H1 (cell line): ENCODE measurements at regions not wholly inside any gene's neighbourhood (a gene's known extent, or its start where the extent isn't known, plus 50 kb on each side); places are given as distances from the start of the nearest gene placed in this dataset.

ENCODE experiments used
- CTCF ChIA-PET: fragments of 300-600 bp; sonication (Branson Sonifier 250); formaldehyde crosslinking; loops from one replicate; lab custom pipeline; 2021; ENCODE audit not compliant: partially characterized antibody; lab: Charles Lee
- POLR2A ChIA-PET: fragments of 300-600 bp; sonication (Branson Sonifier 250); formaldehyde crosslinking; loops from one replicate; lab custom pipeline; 2021; ENCODE audit warnings: inconsistent platforms; ENCODE audit not compliant: partially characterized antibody; lab: Charles Lee
- DNase-seq, 2 experiments: peaks; one replicate each; pipeline versions ENCODE4 v3.0.0 to v3.0.0-alpha.2; 2010 to 2022; ENCODE audit warnings: low spot score in 2 of 2, low read depth in 1 of 2, mixed read lengths in 1 of 2
- FAIRE-seq: peaks from 2 replicates; lab custom pipeline; 2011; peaks lifted over from hg19 to GRCh38; lab: Jason Lieb, UNC
- H2AFZ ChIP-seq: 2 replicates; pipeline ENCODE4 v1.8.1; 2012; ENCODE audit warnings: low read length, inconsistent platforms
- H2AK5ac ChIP-seq: 2 replicates; pipeline ENCODE4 v1.6.1; 2013; ENCODE audit warnings: low read depth, low read length
- H2BK120ac ChIP-seq: replicated peaks from 2 replicates; pipeline ENCODE3; 2013; ENCODE audit warnings: low read depth, low read length, inconsistent platforms
- H2BK12ac ChIP-seq: 2 replicates; pipeline ENCODE4 v1.6.1; 2013; ENCODE audit warnings: low read depth, low read length
- H2BK15ac ChIP-seq: 2 replicates; pipeline ENCODE4 v1.6.1; 2013; ENCODE audit warnings: low read length
- H2BK20ac ChIP-seq: 2 replicates; pipeline ENCODE4 v1.6.1; 2013; ENCODE audit warnings: low read length
- H2BK5ac ChIP-seq: 2 replicates; pipeline ENCODE4 v1.6.1; 2013; ENCODE audit warnings: low read depth, low read length
- H3K14ac ChIP-seq: 2 replicates; pipeline ENCODE4 v1.6.1; 2013; ENCODE audit warnings: inconsistent platforms; ENCODE audit not compliant: insufficient read length
- H3K18ac ChIP-seq: 2 replicates; pipeline ENCODE4 v1.6.1; 2013; ENCODE audit warnings: low read length; ENCODE audit errors: extremely low read depth
- H3K23ac ChIP-seq: 2 replicates; pipeline ENCODE4 v1.6.1; 2013; ENCODE audit warnings: inconsistent platforms; ENCODE audit not compliant: insufficient read length
- H3K23me2 ChIP-seq: 2 replicates; pipeline ENCODE4 v1.6.1; 2013; ENCODE audit warnings: low read depth, low read length
- H3K27ac ChIP-seq: 2 replicates; pipeline ENCODE4 v1.6.1; 2011; ENCODE audit warnings: low read depth, low read length, inconsistent platforms
- H3K27me3 ChIP-seq, 4 experiments: replicated peaks in 1 of 4; 1 replicate in 1 of 4; 2 replicates in 3 of 4; pipeline versions ENCODE4 v1.6.1 to v1.8.1; 2011 to 2013; ENCODE audit warnings: low read length in 3 of 4, mild to moderate bottlenecking in 3 of 4, inconsistent platforms in 2 of 4, mixed read lengths in 2 of 4, moderate library complexity in 1 of 4; ENCODE audit not compliant: control insufficient read depth in 3 of 4, insufficient read depth in 3 of 4; ENCODE audit errors: extremely low read depth in 1 of 4
- H3K36me3 ChIP-seq, 4 experiments: 2 replicates each; pipeline versions ENCODE4 v1.6.1 to v1.8.1; 2011 to 2013; ENCODE audit warnings: mild to moderate bottlenecking in 4 of 4, low read length in 3 of 4, moderate library complexity in 2 of 4, control low read depth in 1 of 4, inconsistent platforms in 1 of 4; ENCODE audit not compliant: insufficient read depth in 4 of 4, control insufficient read depth in 2 of 4
- H3K4ac ChIP-seq: replicated peaks from 2 replicates; pipeline ENCODE3; 2013; ENCODE audit warnings: low read length, low read depth, mixed read lengths, inconsistent platforms; ENCODE audit not compliant: insufficient read length
- H3K4me1 ChIP-seq, 4 experiments: replicated peaks in 1 of 4; 1 replicate in 1 of 4; 2 replicates in 3 of 4; pipeline versions ENCODE4 v1.6.1 to v1.8.1; 2011 to 2013; ENCODE audit warnings: low read length in 3 of 4, inconsistent platforms in 2 of 4, mixed read lengths in 1 of 4; ENCODE audit not compliant: insufficient read depth in 4 of 4, control insufficient read depth in 3 of 4
- H3K4me2 ChIP-seq, 2 experiments: 2 replicates each; pipeline versions ENCODE4 v1.6.1 to v1.8.1; 2011 to 2013; ENCODE audit warnings: low read depth in 2 of 2, low read length in 2 of 2, control low read depth in 1 of 2, inconsistent platforms in 1 of 2, mild to moderate bottlenecking in 1 of 2; ENCODE audit not compliant: insufficient read depth in 1 of 2
- H3K4me3 ChIP-seq, 4 experiments: fragments of 200-600, 300-600 bp in 1 of 4; sonication (generic), shearing (Covaris generic), sonication (Bioruptor Twin) in 1 of 4; 2 replicates each; pipeline versions ENCODE4 v1.5.1 to v1.8.1; 2011 to 2016; ENCODE audit warnings: low read length in 4 of 4, low read depth in 3 of 4, control low read depth in 2 of 4, inconsistent platforms in 2 of 4, mild to moderate bottlenecking in 2 of 4, mixed read lengths in 1 of 4, moderate library complexity in 1 of 4; ENCODE audit not compliant: insufficient read depth in 2 of 4; ENCODE audit errors: extremely low read depth in 1 of 4
- H3K56ac ChIP-seq: replicated peaks from 2 replicates; pipeline ENCODE3; 2013; ENCODE audit warnings: low read depth, mild to moderate bottlenecking, mixed read lengths, low read length, inconsistent platforms; ENCODE audit not compliant: insufficient read length
- H3K79me1 ChIP-seq: 2 replicates; pipeline ENCODE4 v1.6.1; 2013; ENCODE audit warnings: low read depth, low read length, control low read depth
- H3K79me2 ChIP-seq, 2 experiments: 2 replicates each; pipeline versions ENCODE4 v1.6.1 to v1.8.1; 2012 to 2013; ENCODE audit warnings: low read length in 2 of 2, mild to moderate bottlenecking in 2 of 2, inconsistent platforms in 1 of 2; ENCODE audit not compliant: insufficient read depth in 2 of 2, control insufficient read depth in 1 of 2
- H3K9ac ChIP-seq, 4 experiments: replicated peaks in 1 of 4; 1 replicate in 1 of 4; 2 replicates in 3 of 4; pipeline versions ENCODE4 v1.6.1 to v1.8.1; 2011 to 2013; ENCODE audit warnings: low read depth in 3 of 4, low read length in 3 of 4, control low read depth in 2 of 4, mild to moderate bottlenecking in 2 of 4, moderate library complexity in 2 of 4, inconsistent platforms in 1 of 4; ENCODE audit errors: extremely low read depth in 1 of 4
- H3K9me3 ChIP-seq, 2 experiments: 2 replicates each; pipeline versions ENCODE4 v1.6.1 to v1.8.1; 2012 to 2013; ENCODE audit warnings: mild to moderate bottlenecking in 2 of 2, moderate library complexity in 2 of 2, control low read depth in 1 of 2, inconsistent platforms in 1 of 2, low read depth in 1 of 2, low read length in 1 of 2, mixed read lengths in 1 of 2; ENCODE audit not compliant: insufficient read depth in 2 of 2
- H4K20me1 ChIP-seq, 2 experiments: replicated peaks in 1 of 2; 2 replicates each; pipeline versions ENCODE3 to v1.8.1; 2011 to 2013; ENCODE audit warnings: inconsistent platforms in 2 of 2, low read length in 2 of 2, mild to moderate bottlenecking in 1 of 2; ENCODE audit not compliant: insufficient read depth in 2 of 2, control insufficient read depth in 1 of 2
- H4K5ac ChIP-seq: 2 replicates; pipeline ENCODE4 v1.6.1; 2013; ENCODE audit warnings: low read length, low read depth, mixed read lengths, inconsistent platforms; ENCODE audit not compliant: insufficient read length
- H4K8ac ChIP-seq: 2 replicates; pipeline ENCODE4 v1.8.0; 2013; ENCODE audit warnings: mild to moderate bottlenecking, moderate library complexity, low read length, inconsistent platforms; ENCODE audit not compliant: insufficient read depth; ENCODE audit errors: extremely low read depth
- H4K91ac ChIP-seq: replicated peaks from 2 replicates; pipeline ENCODE3; 2013; ENCODE audit warnings: low read length, mixed read lengths, inconsistent platforms; ENCODE audit not compliant: insufficient read length
- BACH1 ChIP-seq: IDR thresholded peaks from 2 replicates; pipeline ENCODE4 v1.6.1; 2012; ENCODE audit warnings: low read length, improper control_type of control experiment
- CHD2 ChIP-seq: IDR thresholded peaks from 2 replicates; pipeline ENCODE4 v1.6.1; 2012; ENCODE audit warnings: low read length, improper control_type of control experiment
- FOSL1 ChIP-seq: IDR thresholded peaks from 2 replicates; pipeline ENCODE4 v1.6.1; 2011; ENCODE audit warnings: mild to moderate bottlenecking, low read depth, low read length, moderate library complexity; ENCODE audit not compliant: insufficient read depth
- GABPA ChIP-seq: IDR thresholded peaks from 2 replicates; pipeline ENCODE4 v1.6.1; 2011; ENCODE audit warnings: mild to moderate bottlenecking, low read length, moderate library complexity, borderline replicate concordance; ENCODE audit not compliant: insufficient read depth
- HDAC6 ChIP-seq: IDR thresholded peaks from one replicate; pipeline ENCODE4 v1.7.1; 2012; ENCODE audit warnings: low read depth, mild to moderate bottlenecking, inconsistent platforms, low read length, moderate library complexity
- JUN ChIP-seq: IDR thresholded peaks from 2 replicates; pipeline ENCODE4 v1.6.1; 2011; ENCODE audit warnings: low read depth, mild to moderate bottlenecking, improper control_type of control experiment, low read length
- JUND ChIP-seq: IDR thresholded peaks from 2 replicates; pipeline ENCODE4 v1.6.1; 2011; ENCODE audit warnings: mild to moderate bottlenecking, improper control_type of control experiment, low read length
- MAFK ChIP-seq: IDR thresholded peaks from 2 replicates; pipeline ENCODE4 v1.6.1; 2012; ENCODE audit warnings: low read depth, mild to moderate bottlenecking, improper control_type of control experiment, low read length
- RBBP5 ChIP-seq: IDR thresholded peaks from 2 replicates; pipeline ENCODE4 v1.7.1; 2012; ENCODE audit warnings: low read depth, mild to moderate bottlenecking, inconsistent platforms, low read length, moderate library complexity, borderline replicate concordance
- RFX5 ChIP-seq: IDR thresholded peaks from 2 replicates; pipeline ENCODE4 v1.6.1; 2011; ENCODE audit warnings: low read depth, low read length, improper control_type of control experiment, borderline replicate concordance
- RXRA ChIP-seq: IDR thresholded peaks from 2 replicates; pipeline ENCODE4 v1.6.1; 2011; ENCODE audit warnings: low read depth, mild to moderate bottlenecking, low read length, moderate library complexity; ENCODE audit not compliant: insufficient read depth
- SP2 ChIP-seq: IDR thresholded peaks from 2 replicates; pipeline ENCODE4 v1.6.1; 2012; ENCODE audit warnings: mild to moderate bottlenecking, low read length, inconsistent platforms
- TAF1 ChIP-seq: IDR thresholded peaks from 2 replicates; pipeline ENCODE4 v1.6.1; 2011; ENCODE audit warnings: mild to moderate bottlenecking, low read depth, low read length
- ZNF274 ChIP-seq: IDR thresholded peaks from 2 replicates; pipeline ENCODE4 v1.7.0; 2012; ENCODE audit warnings: low read length, borderline replicate concordance; ENCODE audit errors: extremely low read depth
- WGBS, 2 experiments: shearing (Covaris generic) in 1 of 2; methylation state at CpG; one replicate each; pipeline versions ENCODE4 v1.1.6 to v1.1.7; 2013 to 2015; ENCODE audit warnings: low lambda C conversion rate in 2 of 2, mixed read lengths in 2 of 2, inconsistent platforms in 1 of 2, low coverage in 1 of 2, missing lambda C conversion rate in 1 of 2; ENCODE audit not compliant: insufficient replicate concordance in 2 of 2, insufficient coverage in 1 of 2, insufficient read length in 1 of 2; ENCODE audit errors: extremely low coverage in 1 of 2, missing lambda C conversion rate in 1 of 2; 5-methylcytosine and 5-hydroxymethylcytosine counted together
- TF ChIP-seq, protein P1 (sequence below): IDR thresholded peaks from 2 replicates; pipeline ENCODE4 v1.6.1; 2011; ENCODE audit warnings: low read length, improper control_type of control experiment

DNA sequence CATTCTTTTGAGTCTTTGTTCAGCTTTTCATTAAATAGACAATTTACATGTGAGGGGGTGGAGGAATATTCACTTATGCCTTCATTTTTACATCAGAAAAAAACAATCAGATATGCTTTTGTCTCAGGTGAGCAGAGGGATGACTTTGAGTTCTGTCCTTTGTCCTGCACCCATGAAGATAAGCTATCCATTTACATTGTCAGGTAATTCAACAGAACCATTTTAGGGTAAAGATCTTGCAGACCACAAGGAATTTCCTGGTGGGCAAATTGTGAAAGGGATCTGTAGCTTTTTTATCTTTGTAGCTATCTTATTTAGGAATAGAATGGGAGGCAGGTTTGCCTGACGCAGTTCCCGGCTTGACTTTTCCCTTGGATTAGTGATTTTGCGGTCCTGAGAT is 242.7 kb upstream of the IRF2BP2 start:
- no peak for DNase-seq
- TF ChIP-seq, protein P1, sequence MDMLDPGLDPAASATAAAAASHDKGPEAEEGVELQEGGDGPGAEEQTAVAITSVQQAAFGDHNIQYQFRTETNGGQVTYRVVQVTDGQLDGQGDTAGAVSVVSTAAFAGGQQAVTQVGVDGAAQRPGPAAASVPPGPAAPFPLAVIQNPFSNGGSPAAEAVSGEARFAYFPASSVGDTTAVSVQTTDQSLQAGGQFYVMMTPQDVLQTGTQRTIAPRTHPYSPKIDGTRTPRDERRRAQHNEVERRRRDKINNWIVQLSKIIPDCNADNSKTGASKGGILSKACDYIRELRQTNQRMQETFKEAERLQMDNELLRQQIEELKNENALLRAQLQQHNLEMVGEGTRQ: no peak
- TF ChIP-seq JUN (no peak), JUND (no peak), RBBP5 (no peak), ZNF274 (no peak), FOSL1 (no peak), MAFK (no peak), GABPA (no peak), RXRA (no peak), HDAC6 (no peak), BACH1 (no peak), SP2 (no peak), RFX5 (no peak), CHD2 (no peak), TAF1 (no peak)

More for the DNA sequence above, 242.7 kb upstream of the IRF2BP2 start:
- H3K36me3 ChIP-seq: no peaks in the 10 kb centered on the region
- no peak overlapping the region for H4K91ac ChIP-seq
- H2BK20ac ChIP-seq: no peak overlapping the region
- H3K9ac ChIP-seq: no peak overlapping the region
- POLR2A ChIA-PET: no interaction called here
- H2AK5ac ChIP-seq: no peak overlapping the region
- no peak overlapping the region for H2AFZ ChIP-seq
- no peak overlapping the region for H4K5ac ChIP-seq
- H2BK12ac ChIP-seq: no peak overlapping the region
- H3K79me2 ChIP-seq: no peaks in the 10 kb centered on the region
- H4K8ac ChIP-seq: no peak overlapping the region
- no peaks in the 10 kb centered on the region for H3K27me3 ChIP-seq
- H3K4me1 ChIP-seq: peaks cover 0 to 7% (median 2%) of the 10 kb centered on the region in 4 experiments; a peak in 3 of 7 replicates
- no peak overlapping the region for H2BK5ac ChIP-seq
- 84% methylated on average over 3 of the region's 3 CpGs; no CpG with 5 or more reads in 1 of the 2 experiments for WGBS, 2 experiments
- H3K18ac ChIP-seq: no peak overlapping the region
- no peak overlapping the region for H3K4me3 ChIP-seq
- H3K23me2 ChIP-seq: no peaks in the 10 kb centered on the region
- FAIRE-seq: no peak
- H3K14ac ChIP-seq: no peak overlapping the region
- H3K56ac ChIP-seq: no peak overlapping the region
- H2BK120ac ChIP-seq: no peak overlapping the region
- H2BK15ac ChIP-seq: no peak overlapping the region
- no peaks in the 10 kb centered on the region for H4K20me1 ChIP-seq
- H3K9me3 ChIP-seq: no peaks in the 10 kb centered on the region
- H3K4me2 ChIP-seq: no peak overlapping the region
- H3K27ac ChIP-seq: no peak overlapping the region
- CTCF ChIA-PET: interaction anchor here (0.9 to 1.3 kb wide), 2 partner anchors 10 to 22 kb away, joined by 3 read pairs; no protein-coding TSS in a partner anchor
- H3K79me1 ChIP-seq: no peaks in the 10 kb centered on the region
- no peak overlapping the region for H3K23ac ChIP-seq
- H3K4ac ChIP-seq: no peak overlapping the region
